ENCODE measurements at regions not wholly inside any gene's neighbourhood (a gene's known extent, or its start where the extent isn't known, plus 50 kb on each side); places are given as distances from the start of the nearest gene placed in this dataset.
"Not testable (repeated sequence)": the region's sequence is repeated elsewhere in the genome, so short reads cannot be mapped to it uniquely, and the experiment has no call there.

DNA sequence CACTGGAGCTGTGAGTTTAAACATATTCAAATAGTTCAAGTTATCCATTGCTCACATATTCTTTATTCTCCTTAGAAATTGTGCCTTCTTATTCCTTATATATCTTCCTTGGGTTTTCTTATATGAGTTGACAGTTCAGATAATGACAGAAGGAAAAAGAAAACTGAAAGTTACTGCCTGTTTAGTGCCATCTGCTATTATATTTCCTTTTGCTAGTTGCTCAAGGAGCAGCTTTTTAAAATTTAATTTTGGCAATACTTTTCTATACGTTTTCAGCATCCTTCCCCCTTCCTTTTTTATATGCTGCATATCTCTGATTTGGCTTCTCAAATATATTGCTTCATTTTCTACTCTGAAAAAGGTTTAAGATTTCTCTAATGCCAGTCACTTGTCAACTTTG, 903.1 kb upstream of the SPRY2 start:
- ATAC-seq (ENCODE audit: low read depth) (no peak), DNase-seq (ENCODE audit: low spot score) (no peak)
- no peak overlapping the region for H3K27ac ChIP-seq (ENCODE audit: poor library complexity, severe bottlenecking)
- TF ChIP-seq CTCF (IDR thresholded peaks at IDR 0.05; ENCODE audit: poor library complexity, severe bottlenecking): no peak
- H3K4me1 ChIP-seq (ENCODE audit: insufficient read depth, poor library complexity, severe bottlenecking): no peaks in the 10 kb centered on the region
- H3K9me3 ChIP-seq (ENCODE audit: severe bottlenecking): no peaks in the 10 kb centered on the region
- H3K36me3 ChIP-seq (ENCODE audit: low read depth): no peaks in the 10 kb centered on the region
- no peak overlapping the region for H3K4me3 ChIP-seq (ENCODE audit: severe bottlenecking)
- no peaks in the 10 kb centered on the region for H3K27me3 ChIP-seq (ENCODE audit: insufficient read depth, poor library complexity, severe bottlenecking)

- DNase-seq (ENCODE audit: low spot score): no peak
- TF ChIP-seq CTCF (IDR thresholded peaks at IDR 0.05; ENCODE audit: poor library complexity, severe bottlenecking): no peak
- no peaks in the 10 kb centered on the region for H3K27me3 ChIP-seq (ENCODE audit: insufficient read depth, poor library complexity, severe bottlenecking)
- H3K9me3 ChIP-seq (ENCODE audit: severe bottlenecking): no peaks in the 10 kb centered on the region
- no peaks in the 10 kb centered on the region for H3K36me3 ChIP-seq (ENCODE audit: low read depth)
- H3K4me1 ChIP-seq (ENCODE audit: insufficient read depth, poor library complexity, severe bottlenecking): no peaks in the 10 kb centered on the region
- H3K4me3 ChIP-seq (ENCODE audit: severe bottlenecking): no peak overlapping the region
- no peak for ATAC-seq (ENCODE audit: low read depth)
- no peak overlapping the region for H3K27ac ChIP-seq (ENCODE audit: poor library complexity, severe bottlenecking)
Observed at GRCh38 chr13:81230386-81230785, 889.5 kb upstream of the SPRY2 start.

- not testable (repeated sequence) for H3K9me3 ChIP-seq (ENCODE audit: severe bottlenecking); ATAC-seq (ENCODE audit: low read depth); H3K27me3 ChIP-seq (ENCODE audit: insufficient read depth, poor library complexity, severe bottlenecking); H3K36me3 ChIP-seq (ENCODE audit: low read depth); H3K4me3 ChIP-seq (ENCODE audit: severe bottlenecking); H3K27ac ChIP-seq (ENCODE audit: poor library complexity, severe bottlenecking); H3K4me1 ChIP-seq (ENCODE audit: insufficient read depth, poor library complexity, severe bottlenecking); DNase-seq (ENCODE audit: low spot score)
Observed at GRCh38 chr13:81226830-81227229, 885.9 kb upstream of the SPRY2 start.

GRCh38 chr13:81224209-81224833, 883.4 kb upstream of the SPRY2 start:
- Histone ChIP-seq H3K9me3 (ENCODE audit: severe bottlenecking) (no peaks in the 10 kb centered on the region), H3K36me3 (ENCODE audit: low read depth) (no peaks in the 10 kb centered on the region)
- no peak for TF ChIP-seq CTCF (IDR thresholded peaks at IDR 0.05; ENCODE audit: poor library complexity, severe bottlenecking)

DNA sequence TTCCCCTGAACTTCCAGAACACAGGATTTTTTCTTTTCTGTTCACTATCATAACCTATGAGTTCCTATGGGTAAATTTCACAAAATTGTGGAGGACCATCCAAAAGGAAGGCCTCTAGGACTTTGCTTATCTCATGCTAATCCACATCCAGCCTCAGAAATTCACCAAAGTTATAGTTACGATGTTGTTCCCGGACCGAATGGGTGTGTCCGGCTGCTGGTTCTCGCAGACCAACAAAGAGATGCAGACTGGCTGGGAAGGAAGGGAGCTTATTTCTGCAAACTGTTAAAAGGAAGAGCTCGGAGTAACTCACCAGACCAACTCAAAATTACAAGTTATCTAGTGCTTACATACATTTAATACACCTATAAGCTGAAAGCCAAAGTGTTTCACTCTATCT, 882.9 kb upstream of the SPRY2 start:
- no peak for DNase-seq (ENCODE audit: low spot score)
- Histone ChIP-seq H3K4me3 (ENCODE audit: severe bottlenecking) (no peak overlapping the region), H3K4me1 (ENCODE audit: insufficient read depth, poor library complexity, severe bottlenecking) (no peaks in the 10 kb centered on the region), H3K36me3 (ENCODE audit: low read depth) (no peaks in the 10 kb centered on the region), H3K27me3 (ENCODE audit: insufficient read depth, poor library complexity, severe bottlenecking) (no peaks in the 10 kb centered on the region), H3K27ac (ENCODE audit: poor library complexity, severe bottlenecking) (no peak overlapping the region), H3K9me3 (ENCODE audit: severe bottlenecking) (no peaks in the 10 kb centered on the region)
- no peak for TF ChIP-seq CTCF (IDR thresholded peaks at IDR 0.05; ENCODE audit: poor library complexity, severe bottlenecking)
- no peak for ATAC-seq (ENCODE audit: low read depth)

More at GRCh38 chr13:81224209-81224833, 883.4 kb upstream of the SPRY2 start:
- H3K27ac ChIP-seq (ENCODE audit: poor library complexity, severe bottlenecking): no peak overlapping the region
- no peak overlapping the region for H3K4me3 ChIP-seq (ENCODE audit: severe bottlenecking)
- no peaks in the 10 kb centered on the region for H3K27me3 ChIP-seq (ENCODE audit: insufficient read depth, poor library complexity, severe bottlenecking)
- DNase-seq (ENCODE audit: low spot score) (no peak), ATAC-seq (ENCODE audit: low read depth) (no peak)
- no peaks in the 10 kb centered on the region for H3K4me1 ChIP-seq (ENCODE audit: insufficient read depth, poor library complexity, severe bottlenecking)
